Bronchial epithelial cell (primary cell): ENCODE measurements at regions not wholly inside any gene's neighbourhood (a gene's known extent, or its start where the extent isn't known, plus 50 kb on each side); places are given as distances from the start of the nearest gene placed in this dataset.

Source experiments
- DNase-seq: peaks from one replicate; pipeline ENCODE4 v3.0.0-alpha.2; 2010; ENCODE audit warnings: low read depth
- FAIRE-seq: peaks from 2 replicates; lab custom pipeline; 2011; peaks lifted over from hg19 to GRCh38; lab: Jason Lieb, UNC
- H3K27me3 ChIP-seq: 2 replicates; pipeline ENCODE4 v1.5.1; 2011; ENCODE audit warnings: low read length; ENCODE audit not compliant: control insufficient read depth, insufficient read depth
- H3K36me3 ChIP-seq: 2 replicates; pipeline ENCODE4 v1.5.1; 2011; ENCODE audit warnings: low read length; ENCODE audit not compliant: control insufficient read depth, insufficient read depth
- H3K4me3 ChIP-seq: 2 replicates; pipeline ENCODE4 v1.5.1; 2011; ENCODE audit warnings: mild to moderate bottlenecking, low read depth, low read length, control low read depth
- TF ChIP-seq, protein P1 (sequence below): IDR thresholded peaks from 2 replicates; pipeline ENCODE4 v1.5.1; 2011; ENCODE audit warnings: mild to moderate bottlenecking, moderate library complexity, low read length, control low read depth, inconsistent platforms; ENCODE audit not compliant: insufficient read depth, severe bottlenecking

GRCh38 chr6:71444222-71444621, 155.6 kb downstream of the OGFRL1 start:
- no peak for FAIRE-seq
- Histone ChIP-seq H3K4me3 (no peak overlapping the region), H3K27me3 (no peaks in the 10 kb centered on the region), H3K36me3 (no peaks in the 10 kb centered on the region)
- DNase-seq, result peak; percentile 28
- TF ChIP-seq, protein P1, sequence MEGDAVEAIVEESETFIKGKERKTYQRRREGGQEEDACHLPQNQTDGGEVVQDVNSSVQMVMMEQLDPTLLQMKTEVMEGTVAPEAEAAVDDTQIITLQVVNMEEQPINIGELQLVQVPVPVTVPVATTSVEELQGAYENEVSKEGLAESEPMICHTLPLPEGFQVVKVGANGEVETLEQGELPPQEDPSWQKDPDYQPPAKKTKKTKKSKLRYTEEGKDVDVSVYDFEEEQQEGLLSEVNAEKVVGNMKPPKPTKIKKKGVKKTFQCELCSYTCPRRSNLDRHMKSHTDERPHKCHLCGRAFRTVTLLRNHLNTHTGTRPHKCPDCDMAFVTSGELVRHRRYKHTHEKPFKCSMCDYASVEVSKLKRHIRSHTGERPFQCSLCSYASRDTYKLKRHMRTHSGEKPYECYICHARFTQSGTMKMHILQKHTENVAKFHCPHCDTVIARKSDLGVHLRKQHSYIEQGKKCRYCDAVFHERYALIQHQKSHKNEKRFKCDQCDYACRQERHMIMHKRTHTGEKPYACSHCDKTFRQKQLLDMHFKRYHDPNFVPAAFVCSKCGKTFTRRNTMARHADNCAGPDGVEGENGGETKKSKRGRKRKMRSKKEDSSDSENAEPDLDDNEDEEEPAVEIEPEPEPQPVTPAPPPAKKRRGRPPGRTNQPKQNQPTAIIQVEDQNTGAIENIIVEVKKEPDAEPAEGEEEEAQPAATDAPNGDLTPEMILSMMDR, result no peak

DNA sequence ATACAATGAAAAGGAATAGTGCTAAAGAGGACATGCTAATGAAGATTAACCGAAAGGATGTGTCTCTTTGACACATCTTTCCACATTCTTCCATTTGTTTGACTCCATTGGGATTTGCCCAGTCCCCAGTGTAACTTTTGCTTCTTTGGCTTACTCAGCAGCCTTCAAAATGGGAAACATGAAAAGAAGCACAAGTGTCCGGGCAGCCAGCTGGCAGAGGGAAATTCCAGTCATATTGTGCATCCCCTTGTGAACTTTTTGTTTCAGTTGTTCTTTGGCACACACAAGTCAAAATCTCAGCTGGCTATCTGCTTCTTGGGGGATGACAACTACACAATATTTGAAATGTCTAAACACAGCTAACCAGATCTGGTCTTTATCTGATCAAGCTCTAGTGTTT, 157.4 kb downstream of the OGFRL1 start:
- no peak for FAIRE-seq
- no peak for DNase-seq
- H3K4me3 ChIP-seq, result no peak overlapping the region
- TF ChIP-seq, protein P1, result no peak
- H3K27me3 ChIP-seq, result no peaks in the 10 kb centered on the region
- H3K36me3 ChIP-seq, result no peaks in the 10 kb centered on the region

DNA sequence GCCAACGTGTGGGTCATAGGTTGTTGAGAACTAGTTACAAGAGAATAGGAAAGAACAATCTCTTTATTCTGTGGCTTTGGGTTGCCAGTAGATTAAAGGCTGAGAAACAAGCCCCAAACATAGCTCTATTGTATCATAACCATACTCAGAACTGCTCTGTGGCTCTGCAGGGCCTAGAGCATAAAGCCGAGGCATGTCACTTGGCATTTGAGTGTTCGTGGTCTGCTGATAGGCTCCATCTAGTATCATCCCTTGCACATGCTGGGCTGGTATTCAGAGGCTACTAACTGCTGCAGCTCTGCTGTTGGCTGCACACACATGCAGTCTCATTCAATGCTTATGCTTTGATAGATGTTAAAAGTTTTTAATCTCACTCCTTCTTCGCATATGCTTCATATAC, 157.9 kb downstream of the OGFRL1 start:
- DNase-seq (no peak), FAIRE-seq (no peak)
- Histone ChIP-seq H3K36me3 (no peaks in the 10 kb centered on the region), H3K4me3 (no peak overlapping the region), H3K27me3 (no peaks in the 10 kb centered on the region)
- TF ChIP-seq, protein P1, result no peak

- DNase-seq (no peak), FAIRE-seq (no peak)
- TF ChIP-seq, protein P1, result no peak
- no peaks in the 10 kb centered on the region for H3K27me3 ChIP-seq
- H3K36me3 ChIP-seq, result no peaks in the 10 kb centered on the region
- no peak overlapping the region for H3K4me3 ChIP-seq
Observed at GRCh38 chr6:71452697-71453370, 164.2 kb downstream of the OGFRL1 start.

GRCh38 chr6:71453371-71453706, 164.7 kb downstream of the OGFRL1 start:
- TF ChIP-seq, protein P1, result no peak
- FAIRE-seq, result no peak
- no peaks in the 10 kb centered on the region for H3K27me3 ChIP-seq

GRCh38 chr6:71454056-71454455, 165.4 kb downstream of the OGFRL1 start:
- H3K27me3 ChIP-seq, result no peaks in the 10 kb centered on the region
- H3K4me3 ChIP-seq, result no peak overlapping the region
- FAIRE-seq, result no peak
- TF ChIP-seq, protein P1, result no peak
- peak; percentile 42 for DNase-seq
- no peaks in the 10 kb centered on the region for H3K36me3 ChIP-seq

More at GRCh38 chr6:71453371-71453706, 164.7 kb downstream of the OGFRL1 start:
- H3K36me3 ChIP-seq, result no peaks in the 10 kb centered on the region
- no peak for DNase-seq
- H3K4me3 ChIP-seq, result no peak overlapping the region
